ENCODE measurements at regions not wholly inside any gene's neighbourhood (a gene's known extent, or its start where the extent isn't known, plus 50 kb on each side); places are given as distances from the start of the nearest gene placed in this dataset.
A peak's percentile ranks its signal among the peaks of the same experiment; 100 is the strongest.

GRCh38 chr9:104256031-104256695, 162.1 kb downstream of the SMC2 start:
- H2BK20ac ChIP-seq (ENCODE audit: low read depth, low read length, poor library complexity, severe bottlenecking), result no peak overlapping the region
- H3T11ph ChIP-seq (ENCODE audit: low read length), result no peak overlapping the region
- H3K9me3 ChIP-seq (ENCODE audit: control insufficient read depth, low read depth, low read length), result peaks cover 4% of the 10 kb centered on the region
- H3K4me2 ChIP-seq (ENCODE audit: insufficient read depth, insufficient read length, low read length), result no peak overlapping the region
- H3K4me1 Mint-ChIP-seq, result peaks cover 66 to 68% of the 10 kb centered on the region in 2 experiments
- DNase-seq, result no peak
- H3K9ac ChIP-seq (ENCODE audit: extremely low read depth, insufficient read length, low read length), result no peak overlapping the region
- H4K8ac ChIP-seq (replicated peaks; ENCODE audit: insufficient read length, low read depth, low read length), result no peak overlapping the region
- no peaks in the 10 kb centered on the region for H4K20me1 ChIP-seq (ENCODE audit: control insufficient read depth, insufficient read depth, insufficient read length)
- H2AK5ac ChIP-seq (ENCODE audit: insufficient read length, low read length), result no peak overlapping the region
- H3K23ac ChIP-seq (ENCODE audit: insufficient read length, low read depth, low read length), result no peak overlapping the region
- H3K56ac ChIP-seq (ENCODE audit: insufficient read length, low read depth, low read length), result no peak overlapping the region
- H4K91ac ChIP-seq (ENCODE audit: insufficient read length, low read depth, low read length), result no peak overlapping the region
- no peaks in the 10 kb centered on the region for H3K27me3 ChIP-seq (ENCODE audit: insufficient read depth, low read length)
- no peaks in the 10 kb centered on the region for H3K79me2 ChIP-seq (ENCODE audit: insufficient read depth, low read length)
- no peak overlapping the region for H3K14ac ChIP-seq (ENCODE audit: insufficient read depth, low read length)
- no CpG with 5 or more reads among the region's 3 CpGs for WGBS (ENCODE audit: extremely low coverage, insufficient read length, low lambda C conversion rate)
- H2BK5ac ChIP-seq (ENCODE audit: insufficient read length, low read length), result no peak overlapping the region
- H3K27ac ChIP-seq (ENCODE audit: insufficient read length, low read depth, low read length), result no peak overlapping the region
- no peak overlapping the region for H2BK15ac ChIP-seq (ENCODE audit: low read depth, low read length)
- H3K36me3 Mint-ChIP-seq (ENCODE audit: insufficient read depth in 1 of 3, low read depth in 3 of 3), result peaks cover 16 to 38% (median 19%) of the 10 kb centered on the region in 3 experiments
- peaks cover 22 to 28% of the 10 kb centered on the region in 2 experiments for H3K9me3 Mint-ChIP-seq
- no peak overlapping the region for H3K4ac ChIP-seq (ENCODE audit: low read depth, low read length)
- peak overlapping the region in 1 of 3 experiments; percentile 93; a peak in 3 of 7 replicates for H3K27ac Mint-ChIP-seq
- H3K4me1 ChIP-seq (ENCODE audit: insufficient read depth, low read length), result peaks cover 4% of the 10 kb centered on the region; the same call in 1 of the 2 replicates
- no peak for TF ChIP-seq CTCF (conservative IDR thresholded peaks at IDR 0.05)
- no peak overlapping the region for H3K18ac ChIP-seq (ENCODE audit: insufficient read length, low read depth, low read length)
- no peak overlapping the region for H3K4me3 Mint-ChIP-seq
- no peaks in the 10 kb centered on the region for H3K27me3 Mint-ChIP-seq (ENCODE audit: low read depth)
- H4K5ac ChIP-seq (ENCODE audit: insufficient read length, low read depth, low read length), result no peak overlapping the region
- no peak overlapping the region for H2BK120ac ChIP-seq (ENCODE audit: low read depth, low read length, poor library complexity, severe bottlenecking)
- no peaks in the 10 kb centered on the region for H3K23me2 ChIP-seq (ENCODE audit: insufficient read length, low read depth, low read length, poor library complexity, severe bottlenecking)
- H3K79me1 ChIP-seq (ENCODE audit: insufficient read depth, low read depth, low read length, poor library complexity, severe bottlenecking), result no peaks in the 10 kb centered on the region
- no peak overlapping the region for H2BK12ac ChIP-seq (ENCODE audit: insufficient read length, low read depth, low read length)
- H2AFZ ChIP-seq (ENCODE audit: low read length), result no peak overlapping the region

Data from H9 (cell line).